Esophagus squamous epithelium (tissue), 5 donors: ENCODE measurements at regions not wholly inside any gene's neighbourhood (a gene's known extent, or its start where the extent isn't known, plus 50 kb on each side); places are given as distances from the start of the nearest gene placed in this dataset.

Source experiments
- DNase-seq: peaks from one replicate; lab custom pipeline; 2025; lab: John Stamatoyannopoulos, UW
- H3K27ac ChIP-seq, 4 donors: fragments of 200-600 bp; sonication (generic); one replicate each; pipeline ENCODE4 v1.5.1; 2016 to 2019; ENCODE audit warnings: mild to moderate bottlenecking in 1 of 4
- H3K27me3 ChIP-seq, 4 donors: fragments of 200-600 bp; sonication (generic); 1 replicate in 3 of 4; 2 replicates in 1 of 4; pipeline versions ENCODE4 v1.5.1 to v1.6.0; 2017 to 2021; ENCODE audit warnings: antibody characterized with exemption in 1 of 4
- H3K36me3 ChIP-seq, 3 donors: fragments of 200-600 bp; sonication (generic); one replicate each; pipeline ENCODE4 v1.5.1; 2016 to 2019
- H3K4me1 ChIP-seq, 3 donors: fragments of 200-600 bp; sonication (generic); one replicate each; pipeline ENCODE4 v1.5.1; 2017 to 2019
- H3K4me3 ChIP-seq, 4 donors: fragments of 200-600 bp; sonication (generic); 1 replicate in 3 of 4; 2 replicates in 1 of 4; pipeline ENCODE4 v1.5.1; 2016 to 2019; ENCODE audit warnings: mild to moderate bottlenecking in 2 of 4, moderate library complexity in 1 of 4
- H3K9me3 ChIP-seq, 3 donors: fragments of 200-600 bp; sonication (generic); one replicate each; pipeline ENCODE4 v1.5.1; 2016 to 2019
- POLR2A ChIP-seq, 4 donors: fragments of 450-650 bp; IDR thresholded peaks; one replicate each; pipeline ENCODE4 v1.6.1; 2017; ENCODE audit warnings: antibody characterized with exemption in 4 of 4, mild to moderate bottlenecking in 4 of 4, moderate library complexity in 3 of 4
- WGBS, 2 donors: methylation state at CpG; one replicate each; pipeline ENCODE4 v1.1.5; 2018; 5-methylcytosine and 5-hydroxymethylcytosine counted together
- intact Hi-C: fragments of 100-400 bp; cut with DNase I; formaldehyde crosslinking; loops from one replicate; pipeline ENCODE4 v1.15.0; 2022
- TF ChIP-seq, protein P1 (sequence below), 6 experiments: fragments of 450-650 bp in 4 of 6; fragments of 200-600 bp in 2 of 6; sonication (generic) in 2 of 6; IDR thresholded peaks; one replicate each; pipeline ENCODE4 v1.5.1; 2016 to 2019; ENCODE audit warnings: antibody characterized with exemption in 6 of 6, mild to moderate bottlenecking in 4 of 6, moderate library complexity in 4 of 6
- donor health status: DM: yes; HTN: yes; CAD: no.

GRCh38 chr5:29024052-29024451 is 1985.7 kb upstream of the CDH9 start:
- Histone ChIP-seq H3K4me3 (no peak overlapping the region), H3K27me3 (no peaks in the 10 kb centered on the region), H3K27ac (no peak overlapping the region), H3K4me1 (no peaks in the 10 kb centered on the region), H3K9me3 (peaks cover 0 to 6% (median 0%) of the 10 kb centered on the region in 3 donors), H3K36me3 (no peaks in the 10 kb centered on the region)
- TF ChIP-seq, protein P1, sequence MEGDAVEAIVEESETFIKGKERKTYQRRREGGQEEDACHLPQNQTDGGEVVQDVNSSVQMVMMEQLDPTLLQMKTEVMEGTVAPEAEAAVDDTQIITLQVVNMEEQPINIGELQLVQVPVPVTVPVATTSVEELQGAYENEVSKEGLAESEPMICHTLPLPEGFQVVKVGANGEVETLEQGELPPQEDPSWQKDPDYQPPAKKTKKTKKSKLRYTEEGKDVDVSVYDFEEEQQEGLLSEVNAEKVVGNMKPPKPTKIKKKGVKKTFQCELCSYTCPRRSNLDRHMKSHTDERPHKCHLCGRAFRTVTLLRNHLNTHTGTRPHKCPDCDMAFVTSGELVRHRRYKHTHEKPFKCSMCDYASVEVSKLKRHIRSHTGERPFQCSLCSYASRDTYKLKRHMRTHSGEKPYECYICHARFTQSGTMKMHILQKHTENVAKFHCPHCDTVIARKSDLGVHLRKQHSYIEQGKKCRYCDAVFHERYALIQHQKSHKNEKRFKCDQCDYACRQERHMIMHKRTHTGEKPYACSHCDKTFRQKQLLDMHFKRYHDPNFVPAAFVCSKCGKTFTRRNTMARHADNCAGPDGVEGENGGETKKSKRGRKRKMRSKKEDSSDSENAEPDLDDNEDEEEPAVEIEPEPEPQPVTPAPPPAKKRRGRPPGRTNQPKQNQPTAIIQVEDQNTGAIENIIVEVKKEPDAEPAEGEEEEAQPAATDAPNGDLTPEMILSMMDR (IDR thresholded peaks at IDR 0.05): no peak
- no peak for TF ChIP-seq POLR2A (IDR thresholded peaks at IDR 0.05)
- intact Hi-C loops: no loop called here
- 82 to 83% methylated on average over 4 of the region's 4 CpGs for WGBS, 2 donors
- no peak for DNase-seq

DNA sequence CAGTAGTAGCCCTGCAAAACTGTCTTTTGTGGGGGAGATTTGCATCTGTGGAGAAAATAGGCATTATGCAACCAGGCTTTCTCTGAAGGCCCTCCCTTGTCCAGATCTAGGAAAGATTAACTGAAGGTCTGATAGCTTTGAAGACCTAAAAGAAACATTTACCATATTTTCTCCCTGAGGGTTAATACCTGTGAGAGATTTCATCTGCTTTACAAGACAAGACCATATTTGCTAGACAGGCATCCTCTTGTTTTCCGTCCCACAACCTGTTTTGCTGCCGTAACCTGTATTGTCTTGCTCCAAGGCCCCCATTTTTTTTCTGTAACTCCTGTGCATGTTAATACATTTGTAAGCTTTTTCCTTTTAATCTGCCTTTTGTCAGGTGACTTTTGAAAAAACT is 1985.2 kb upstream of the CDH9 start:
- Histone ChIP-seq H3K4me1 (no peaks in the 10 kb centered on the region), H3K27me3 (no peaks in the 10 kb centered on the region), H3K4me3 (no peak overlapping the region), H3K36me3 (no peaks in the 10 kb centered on the region), H3K27ac (no peak overlapping the region), H3K9me3 (peaks cover 0 to 6% (median 0%) of the 10 kb centered on the region in 3 donors)
- 35 to 67% methylated on average over 2 of the region's 2 CpGs for WGBS, 2 donors
- DNase-seq: no peak
- TF ChIP-seq, protein P1 (IDR thresholded peaks at IDR 0.05): no peak
- no peak for TF ChIP-seq POLR2A (IDR thresholded peaks at IDR 0.05)
- intact Hi-C loops: no loop called here

- DNase-seq: no peak
- Histone ChIP-seq H3K27me3 (no peaks in the 10 kb centered on the region), H3K9me3 (no peaks in the 10 kb centered on the region), H3K4me1 (no peaks in the 10 kb centered on the region), H3K36me3 (no peaks in the 10 kb centered on the region), H3K27ac (no peak overlapping the region), H3K4me3 (no peak overlapping the region)
- 65 to 68% methylated on average over 3 of the region's 3 CpGs for WGBS, 2 donors
- TF ChIP-seq, protein P1 (IDR thresholded peaks at IDR 0.05): no peak
- no peak for TF ChIP-seq POLR2A (IDR thresholded peaks at IDR 0.05)
- intact Hi-C loops: no loop called here
Observed at GRCh38 chr5:29017501-29017900, 1979.1 kb upstream of the CDH9 start.

DNA sequence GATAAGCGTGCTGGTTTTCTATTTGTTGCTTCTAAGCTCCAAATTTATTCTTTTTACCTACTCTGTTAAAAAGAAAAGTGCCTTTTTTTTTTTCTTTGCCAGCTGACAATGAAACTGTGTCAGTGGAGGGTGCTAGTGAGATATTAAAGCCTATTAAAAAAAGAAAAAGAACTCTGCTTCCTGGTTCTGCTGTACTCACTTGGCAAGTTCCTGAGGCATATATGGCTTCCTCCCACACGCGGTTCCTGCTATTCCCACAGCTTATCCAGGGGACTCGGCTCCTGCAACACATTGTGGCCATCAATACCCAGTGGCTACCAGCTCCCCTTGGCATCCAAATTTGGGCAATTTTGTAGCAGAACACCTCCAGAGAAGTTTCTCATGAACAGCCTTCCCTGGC is 1977.7 kb upstream of the CDH9 start:
- Histone ChIP-seq H3K27me3 (no peaks in the 10 kb centered on the region), H3K4me1 (no peaks in the 10 kb centered on the region), H3K4me3 (no peak overlapping the region), H3K36me3 (no peaks in the 10 kb centered on the region), H3K9me3 (no peaks in the 10 kb centered on the region), H3K27ac (no peak overlapping the region)
- intact Hi-C loops: no loop called here
- no peak for DNase-seq
- no peak for TF ChIP-seq POLR2A (IDR thresholded peaks at IDR 0.05)
- TF ChIP-seq, protein P1 (IDR thresholded peaks at IDR 0.05): no peak
- WGBS, 2 donors: 69 to 73% methylated on average over 4 of the region's 4 CpGs

GRCh38 chr5:29015523-29015922 is 1977.1 kb upstream of the CDH9 start:
- H3K9me3 ChIP-seq: no peaks in the 10 kb centered on the region
- intact Hi-C loops: no loop called here
- DNase-seq: no peak
- no peaks in the 10 kb centered on the region for H3K27me3 ChIP-seq
- no peaks in the 10 kb centered on the region for H3K4me1 ChIP-seq
- H3K4me3 ChIP-seq: no peak overlapping the region
- H3K36me3 ChIP-seq: no peaks in the 10 kb centered on the region
- no peak overlapping the region for H3K27ac ChIP-seq
- 84 to 93% methylated on average over 2 of the region's 2 CpGs for WGBS, 2 donors
- TF ChIP-seq, protein P1 (IDR thresholded peaks at IDR 0.05): no peak
- TF ChIP-seq POLR2A (IDR thresholded peaks at IDR 0.05): no peak
